ENCODE measurements at regions not wholly inside any gene's neighbourhood (a gene's known extent, or its start where the extent isn't known, plus 50 kb on each side); places are given as distances from the start of the nearest gene placed in this dataset.
"Not testable (repeated sequence)": the region's sequence is repeated elsewhere in the genome, so short reads cannot be mapped to it uniquely, and the experiment has no call there.

- Histone ChIP-seq H3K27ac (no peak overlapping the region), H3K27me3 (replicated peaks; ENCODE audit: insufficient read depth) (no peaks in the 10 kb centered on the region), H3K36me3 (no peaks in the 10 kb centered on the region), H3K4me3 (no peak overlapping the region), H3K9me3 (no peaks in the 10 kb centered on the region), H3K4me1 (ENCODE audit: control insufficient read depth in 1 of 2, low read depth in 2 of 2) (no peaks in the 10 kb centered on the region)
- no peak for DNase-seq (ENCODE audit: low spot score)
- TF ChIP-seq CTCF (IDR thresholded peaks at IDR 0.05): no peak
- ATAC-seq (ENCODE audit: insufficient number of reproducible peaks, low FRiP score, low read depth): no peak
Observed at GRCh38 chr18:27541293-27541692, 356.2 kb upstream of the CHST9 start.

- H3K9me3 ChIP-seq: no peaks in the 10 kb centered on the region
- no peak for DNase-seq (ENCODE audit: low spot score)
- H3K36me3 ChIP-seq: no peaks in the 10 kb centered on the region
- no peak for TF ChIP-seq CTCF (IDR thresholded peaks at IDR 0.05)
- no peak overlapping the region for H3K4me3 ChIP-seq
- no peaks in the 10 kb centered on the region for H3K4me1 ChIP-seq (ENCODE audit: control insufficient read depth in 1 of 2, low read depth in 2 of 2)
- no peak for ATAC-seq (ENCODE audit: insufficient number of reproducible peaks, low FRiP score, low read depth)
- no peak overlapping the region for H3K27ac ChIP-seq
- H3K27me3 ChIP-seq (replicated peaks; ENCODE audit: insufficient read depth): no peaks in the 10 kb centered on the region
Observed at GRCh38 chr18:27540111-27540510, 355.0 kb upstream of the CHST9 start.

GRCh38 chr18:27528925-27529521 lies 343.9 kb upstream of the CHST9 start:
- no peaks in the 10 kb centered on the region for H3K9me3 ChIP-seq
- TF ChIP-seq CTCF (IDR thresholded peaks at IDR 0.05): no peak
- H3K27ac ChIP-seq: no peak overlapping the region
- no peaks in the 10 kb centered on the region for H3K27me3 ChIP-seq (replicated peaks; ENCODE audit: insufficient read depth)
- DNase-seq (ENCODE audit: low spot score): no peak
- H3K4me1 ChIP-seq (ENCODE audit: control insufficient read depth in 1 of 2, low read depth in 2 of 2): no peaks in the 10 kb centered on the region
- no peak for ATAC-seq (ENCODE audit: insufficient number of reproducible peaks, low FRiP score, low read depth)
- H3K4me3 ChIP-seq: no peak overlapping the region
- H3K36me3 ChIP-seq: no peaks in the 10 kb centered on the region

- ATAC-seq (ENCODE audit: insufficient number of reproducible peaks, low FRiP score, low read depth): no peak
- no peak for TF ChIP-seq CTCF (IDR thresholded peaks at IDR 0.05)
- Histone ChIP-seq H3K4me3 (no peak overlapping the region), H3K27ac (no peak overlapping the region), H3K36me3 (no peaks in the 10 kb centered on the region), H3K4me1 (ENCODE audit: control insufficient read depth in 1 of 2, low read depth in 2 of 2) (no peaks in the 10 kb centered on the region), H3K27me3 (replicated peaks; ENCODE audit: insufficient read depth) (no peaks in the 10 kb centered on the region), H3K9me3 (no peaks in the 10 kb centered on the region)
- no peak for DNase-seq (ENCODE audit: low spot score)
Observed at GRCh38 chr18:27527856-27528255, 342.7 kb upstream of the CHST9 start.

GRCh38 chr18:27520401-27520800 lies 335.3 kb upstream of the CHST9 start:
- DNase-seq (ENCODE audit: low spot score): no peak
- no peak for ATAC-seq (ENCODE audit: insufficient number of reproducible peaks, low FRiP score, low read depth)
- Histone ChIP-seq H3K4me3 (no peak overlapping the region), H3K36me3 (no peaks in the 10 kb centered on the region), H3K9me3 (no peaks in the 10 kb centered on the region), H3K27me3 (replicated peaks; ENCODE audit: insufficient read depth) (no peaks in the 10 kb centered on the region), H3K4me1 (ENCODE audit: control insufficient read depth in 1 of 2, low read depth in 2 of 2) (no peaks in the 10 kb centered on the region), H3K27ac (no peak overlapping the region)
- no peak for TF ChIP-seq CTCF (IDR thresholded peaks at IDR 0.05)

- H3K9me3 ChIP-seq; DNase-seq (ENCODE audit: low spot score); H3K27me3 ChIP-seq (replicated peaks; ENCODE audit: insufficient read depth); ATAC-seq (ENCODE audit: insufficient number of reproducible peaks, low FRiP score, low read depth); H3K27ac ChIP-seq; H3K4me3 ChIP-seq; H3K36me3 ChIP-seq; H3K4me1 ChIP-seq (ENCODE audit: control insufficient read depth in 1 of 2, low read depth in 2 of 2): not testable (repeated sequence)
Observed at GRCh38 chr18:27510036-27510633, 325.0 kb upstream of the CHST9 start.
